ENCODE measurements at regions not wholly inside any gene's neighbourhood (a gene's known extent, or its start where the extent isn't known, plus 50 kb on each side); places are given as distances from the start of the nearest gene placed in this dataset.

- DNase-seq, result no peak
Measured at GRCh38 chr16:6110346-6110745, 1012.8 kb upstream of the EEF2KMT start.

- DNase-seq, result no peak
Measured at GRCh38 chr16:6106061-6106460, 1008.5 kb upstream of the EEF2KMT start.

DNA sequence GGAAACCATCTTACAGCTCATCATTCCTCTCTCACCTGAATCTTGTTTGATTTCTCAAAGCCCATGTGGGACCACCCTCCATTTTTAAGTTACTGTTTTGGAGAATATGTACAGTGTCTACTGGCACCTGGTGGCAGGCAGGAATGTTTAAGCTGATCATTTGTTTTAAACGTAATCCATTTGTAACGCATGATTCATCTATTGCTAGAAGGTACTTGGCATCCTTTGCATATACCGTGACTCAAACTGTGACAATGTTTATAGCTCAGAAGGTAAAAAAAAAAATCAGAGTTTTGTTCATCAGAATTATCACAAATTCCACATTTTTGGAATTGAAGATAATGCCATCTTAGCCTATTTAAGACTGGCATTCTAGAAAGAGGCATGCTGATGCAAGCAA lies 1007.5 kb upstream of the EEF2KMT start:
- DNase-seq, result no peak

DNA sequence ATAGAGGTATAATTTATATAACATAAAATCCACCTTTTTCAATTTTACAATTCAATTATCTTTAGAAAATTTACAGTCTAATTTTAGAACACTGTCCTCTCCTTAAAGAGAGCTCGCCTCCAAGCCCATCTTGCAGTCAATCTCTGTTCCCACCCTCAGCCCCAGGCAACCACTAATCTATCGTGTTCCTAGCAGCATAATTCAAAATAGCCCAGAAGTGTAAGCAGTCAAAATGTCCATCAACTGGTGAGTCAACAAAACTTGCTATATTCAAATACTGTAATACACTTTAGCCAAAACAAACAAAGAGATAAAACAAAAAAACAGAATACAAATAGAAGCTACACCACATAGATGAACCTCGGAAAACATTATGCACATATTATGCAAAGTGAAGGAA lies 1006.8 kb upstream of the EEF2KMT start:
- DNase-seq, result no peak

DNA sequence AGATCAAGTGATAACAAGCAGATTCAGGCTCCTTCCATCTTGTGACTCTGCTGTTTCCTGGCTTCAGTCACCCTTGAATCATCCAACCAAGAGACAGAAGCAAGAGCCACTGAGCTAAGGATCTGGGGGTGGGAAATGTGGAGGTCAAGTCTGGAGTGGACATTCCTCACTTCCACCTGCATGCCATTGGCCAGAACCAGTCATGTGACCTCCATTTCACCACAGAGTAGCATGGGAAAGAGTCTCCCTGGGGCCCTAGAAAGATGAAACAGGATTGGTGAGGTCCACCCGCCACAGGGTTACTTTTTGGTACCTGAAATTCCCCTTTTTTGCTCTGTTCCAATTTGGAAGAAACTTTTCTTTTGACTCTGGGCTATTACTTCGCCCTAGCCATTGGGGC lies 1006.0 kb upstream of the EEF2KMT start:
- no peak for DNase-seq

DNA sequence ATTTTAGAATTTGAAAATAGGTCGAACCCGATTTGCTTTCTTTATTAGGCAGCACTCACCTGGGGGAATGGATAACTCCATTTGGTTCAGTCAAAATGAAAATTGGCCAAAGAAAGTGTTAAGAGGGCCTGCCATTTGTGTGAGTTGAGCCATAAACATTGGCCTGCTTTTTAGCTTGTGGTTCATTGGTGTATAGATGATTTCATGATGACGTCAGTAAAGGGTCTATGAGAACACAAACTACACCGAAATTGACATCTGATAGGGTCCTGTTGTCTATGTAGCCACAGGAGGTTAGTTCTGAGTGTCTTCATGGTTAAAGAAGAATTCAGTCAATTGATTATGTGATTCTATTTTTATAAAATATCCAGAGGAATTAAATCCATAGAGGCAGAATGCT lies 1001.5 kb upstream of the EEF2KMT start:
- DNase-seq, result no peak

GRCh38 chr16:6096931-6097670 lies 999.5 kb upstream of the EEF2KMT start:
- DNase-seq, result no peak

DNA sequence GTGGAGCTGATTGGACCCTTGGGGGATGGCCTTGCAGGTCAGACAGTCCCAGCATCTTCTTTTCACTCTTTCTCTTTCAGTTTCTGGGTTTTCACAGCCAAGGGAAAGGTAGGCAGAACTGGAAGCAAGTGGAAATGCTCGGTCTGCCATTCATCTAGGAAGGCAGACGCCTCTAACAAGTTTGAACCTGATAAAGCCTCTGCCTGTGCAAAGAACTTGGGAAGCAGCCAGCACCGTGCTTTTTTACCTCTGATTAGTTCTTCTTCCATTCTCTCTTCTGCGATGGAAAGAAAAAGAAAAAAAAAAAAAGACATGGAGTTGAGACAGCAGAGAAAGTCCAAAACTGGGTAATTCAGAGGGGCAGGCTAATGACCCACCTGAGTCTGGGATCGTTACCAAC lies 997.8 kb upstream of the EEF2KMT start:
- DNase-seq, result no peak

DNA sequence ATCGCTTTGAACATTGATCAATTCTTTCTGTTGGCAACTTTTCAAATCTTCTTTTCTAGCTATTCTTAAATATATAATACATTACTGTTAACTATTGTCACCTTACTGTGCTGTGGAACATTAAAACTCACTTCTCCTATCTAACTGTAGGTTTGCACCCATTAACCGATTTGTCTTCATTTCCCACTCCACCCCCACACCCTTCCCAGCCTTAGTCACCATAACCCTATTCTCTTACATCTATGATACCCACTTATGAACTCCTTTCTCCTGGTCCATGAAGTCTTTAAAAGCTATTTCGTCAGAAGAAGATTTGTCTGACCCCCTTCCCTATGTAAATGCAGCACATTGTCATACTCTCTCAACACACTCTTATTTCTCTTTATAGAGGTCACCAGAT lies 993.4 kb upstream of the EEF2KMT start:
- DNase-seq, result no peak

DNA sequence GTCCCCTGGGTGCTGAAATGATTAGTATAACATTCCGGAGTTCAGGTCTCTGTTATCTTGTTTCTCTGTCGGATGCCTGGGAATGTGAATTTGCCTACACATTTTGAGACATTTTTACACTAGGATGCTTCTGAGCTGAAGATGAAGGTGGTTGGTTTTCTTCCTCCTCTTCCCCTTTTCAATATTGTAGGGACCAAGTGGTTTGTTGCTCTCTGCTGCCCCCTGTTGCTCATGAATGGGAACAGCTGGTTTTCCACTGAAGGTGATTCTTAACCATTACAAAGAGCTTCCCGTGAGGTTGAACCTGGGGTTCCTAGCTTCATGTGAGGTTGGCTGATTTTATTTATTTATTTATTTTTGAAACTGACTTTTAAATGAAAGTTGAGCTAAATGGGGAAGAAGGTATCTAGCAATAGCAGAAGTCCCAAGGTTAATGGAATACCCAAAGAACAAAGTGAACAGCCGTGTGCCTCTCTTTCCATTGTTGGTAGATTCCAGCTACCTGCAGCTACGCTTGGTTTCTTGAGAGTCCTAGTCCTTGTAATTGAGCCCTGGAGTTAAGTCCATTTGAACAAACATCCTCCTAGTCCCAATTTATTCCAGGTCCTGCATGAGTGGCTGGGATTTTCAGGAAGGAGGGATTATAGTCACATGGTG lies 983.9 kb upstream of the EEF2KMT start:
- DNase-seq, result no peak

DNA sequence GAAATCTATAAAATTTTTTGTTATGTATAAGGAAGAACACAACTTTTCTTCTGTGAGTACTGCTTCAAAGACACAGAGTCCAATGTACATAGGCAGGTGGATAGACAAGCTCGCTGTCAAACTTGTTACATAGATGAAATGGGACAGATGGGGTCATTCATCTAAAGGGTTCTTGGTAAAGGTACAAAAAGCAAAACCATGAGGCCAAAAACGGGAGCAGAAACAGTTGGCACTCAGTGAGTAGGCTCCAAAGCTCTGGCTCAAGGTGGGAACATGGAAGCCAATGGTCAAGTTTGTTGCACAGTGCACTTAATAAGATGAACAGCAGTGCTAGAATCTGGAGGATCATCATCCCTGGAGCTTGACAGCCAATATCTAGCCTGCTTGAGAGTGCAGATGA lies 979.0 kb upstream of the EEF2KMT start:
- no peak for DNase-seq

- DNase-seq, result no peak
Measured at GRCh38 chr16:6068063-6068462, 970.5 kb upstream of the EEF2KMT start.

DNA sequence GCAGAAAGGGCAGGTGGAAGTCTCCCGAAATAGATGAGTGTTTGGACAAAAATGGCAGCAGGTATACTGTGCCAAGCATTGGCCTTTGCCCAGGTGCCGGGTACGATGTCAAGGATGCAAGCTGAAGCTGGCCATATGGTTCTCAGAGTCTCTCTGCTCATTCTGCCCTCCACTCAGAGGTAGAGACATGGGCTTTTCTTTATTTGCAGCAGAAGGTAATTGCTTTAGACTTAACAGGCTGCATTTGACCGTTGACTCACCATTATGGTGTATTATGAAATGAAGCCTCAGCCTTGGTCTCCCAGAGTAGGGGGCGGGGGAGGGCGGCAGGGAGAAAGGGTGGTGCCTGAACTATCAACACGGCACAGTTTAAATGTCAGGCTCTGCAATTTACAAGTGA lies 969.1 kb upstream of the EEF2KMT start:
- no peak for DNase-seq

DNA sequence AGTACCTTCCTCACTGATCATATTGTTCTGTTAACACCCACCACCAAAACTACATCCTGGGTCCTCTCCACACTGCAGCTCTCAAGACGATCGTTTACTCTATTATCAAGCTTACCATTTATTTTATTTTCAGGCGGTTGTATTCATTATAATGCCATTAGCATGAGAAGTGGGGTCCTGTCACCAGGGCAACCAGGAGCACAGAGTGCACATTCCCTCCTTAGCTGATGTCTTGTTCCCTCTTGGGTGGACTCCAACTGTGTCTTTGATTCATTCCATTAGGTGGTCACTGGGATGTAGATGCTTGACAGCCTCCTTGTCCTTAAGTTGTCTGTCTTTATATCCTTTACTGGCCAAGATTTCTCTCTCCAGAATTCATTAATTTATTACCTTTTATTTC lies 965.9 kb upstream of the EEF2KMT start:
- no peak for DNase-seq

DNA sequence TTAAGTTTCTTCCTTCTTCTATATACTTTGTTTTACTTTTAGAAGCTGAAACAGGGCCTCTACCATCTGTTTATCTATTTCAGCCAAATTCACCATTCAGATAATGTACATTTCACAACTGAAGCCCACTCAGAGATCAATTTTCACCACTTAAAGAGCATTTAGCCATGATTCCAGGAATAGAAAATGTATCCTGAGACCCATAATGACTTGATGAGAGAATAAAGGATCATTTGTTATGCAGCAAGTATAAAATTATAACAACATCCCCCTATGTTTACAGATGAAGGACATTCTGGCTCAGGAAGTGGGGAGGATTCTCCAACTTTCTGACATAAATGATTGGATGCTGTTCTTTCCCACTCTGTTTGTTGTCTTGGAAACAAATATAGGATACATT lies 962.1 kb upstream of the EEF2KMT start:
- DNase-seq, result no peak

DNA sequence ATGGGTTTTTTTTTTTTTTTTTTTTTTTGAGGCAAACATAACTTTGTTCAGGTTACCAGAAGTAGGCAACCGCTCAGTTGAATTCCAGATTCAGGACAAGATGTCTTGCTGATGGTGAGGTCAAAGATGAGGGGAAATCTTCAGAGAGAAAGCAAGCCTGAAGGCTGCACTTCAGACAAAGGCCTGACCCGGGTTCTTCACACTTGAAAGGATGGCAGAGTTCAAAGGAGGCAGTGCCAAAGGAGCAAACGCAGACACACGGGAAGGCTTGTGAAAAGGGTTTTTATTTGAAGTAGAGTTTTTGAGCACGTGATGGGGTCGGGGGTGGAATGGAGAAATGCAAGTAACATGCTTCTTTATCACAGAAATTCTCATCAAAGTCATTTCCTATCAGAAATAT lies 960.2 kb upstream of the EEF2KMT start:
- DNase-seq, result no peak

GRCh38 chr16:6048017-6048416 lies 950.4 kb upstream of the EEF2KMT start:
- no peak for DNase-seq

DNA sequence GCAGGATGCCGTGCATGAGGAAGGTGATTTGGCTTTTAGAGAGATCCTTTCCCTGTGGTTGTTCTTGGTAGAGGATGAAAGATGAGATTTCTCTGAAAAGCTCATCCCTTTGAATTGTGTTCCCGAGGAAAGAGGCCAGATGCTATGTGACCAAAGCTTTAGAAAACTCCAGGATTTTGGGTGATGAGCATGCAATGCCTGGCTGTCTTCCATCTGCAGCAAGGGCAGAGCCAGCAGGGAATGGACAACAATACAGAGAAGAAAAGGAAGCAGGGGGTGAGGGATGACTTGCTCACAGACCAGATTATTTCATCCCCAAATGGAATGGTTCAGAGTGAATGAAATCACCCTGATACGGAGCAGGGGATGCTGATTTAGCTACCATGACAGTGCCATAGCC lies 949.7 kb upstream of the EEF2KMT start:
- no peak for DNase-seq

DNA sequence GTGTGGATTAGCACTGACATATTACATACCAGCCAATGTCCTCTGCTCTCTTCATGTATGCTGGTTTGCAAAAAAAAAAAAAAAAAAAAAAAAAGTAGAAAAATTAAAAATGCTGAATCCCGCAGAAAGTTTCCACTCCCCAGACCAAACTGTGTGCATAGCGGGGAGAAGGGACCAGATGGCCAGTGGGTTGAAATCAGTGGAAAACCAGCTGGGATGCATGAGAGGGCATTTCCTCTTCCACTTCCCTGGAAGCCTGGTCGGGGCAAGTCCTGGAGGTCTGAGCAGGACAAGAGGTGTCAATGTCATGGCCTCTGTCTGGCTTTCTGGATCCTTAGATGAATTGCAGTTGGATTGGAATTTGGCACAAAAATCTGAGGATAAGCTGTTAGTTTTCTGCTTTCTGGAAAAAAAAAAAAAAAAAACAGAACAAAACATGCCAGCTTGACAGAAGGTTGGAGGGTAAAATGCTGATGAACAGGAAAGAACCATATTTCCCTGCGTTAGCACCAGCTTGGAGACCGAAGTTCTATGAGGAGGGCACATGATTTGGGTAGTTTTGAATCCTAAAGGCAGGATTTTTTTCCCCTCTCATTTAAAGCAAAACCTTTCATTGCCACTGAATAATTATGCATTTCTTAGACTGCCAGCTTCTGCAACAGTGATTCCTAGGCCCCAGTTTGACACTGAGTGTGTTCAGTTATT lies 941.5 kb upstream of the EEF2KMT start:
- DNase-seq, result no peak

- DNase-seq, result no peak
Measured at GRCh38 chr16:6035161-6035560, 937.6 kb upstream of the EEF2KMT start.

GRCh38 chr16:6034511-6034910 lies 936.9 kb upstream of the EEF2KMT start:
- DNase-seq, result no peak

GRCh38 chr16:6032438-6032837 lies 934.8 kb upstream of the EEF2KMT start:
- no peak for DNase-seq

DNA sequence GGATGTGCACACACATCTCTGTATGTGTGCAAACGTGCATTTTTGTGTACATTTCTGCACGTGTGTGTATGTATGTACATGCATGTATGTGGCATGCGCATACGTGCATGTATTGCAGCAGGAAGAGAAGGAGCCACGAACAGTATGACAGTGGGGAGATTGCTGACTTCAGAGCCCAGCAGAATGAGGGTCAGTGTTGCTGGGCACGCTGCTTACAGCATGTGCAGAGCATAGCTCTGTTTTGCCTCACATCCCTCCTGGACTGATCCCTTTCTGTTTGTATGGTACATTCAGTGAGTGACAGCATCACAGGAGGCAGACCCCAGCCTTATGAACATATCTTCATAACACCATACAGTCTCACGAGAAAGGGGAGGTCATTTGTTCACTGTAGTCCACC lies 934.0 kb upstream of the EEF2KMT start:
- DNase-seq, result no peak

DNA sequence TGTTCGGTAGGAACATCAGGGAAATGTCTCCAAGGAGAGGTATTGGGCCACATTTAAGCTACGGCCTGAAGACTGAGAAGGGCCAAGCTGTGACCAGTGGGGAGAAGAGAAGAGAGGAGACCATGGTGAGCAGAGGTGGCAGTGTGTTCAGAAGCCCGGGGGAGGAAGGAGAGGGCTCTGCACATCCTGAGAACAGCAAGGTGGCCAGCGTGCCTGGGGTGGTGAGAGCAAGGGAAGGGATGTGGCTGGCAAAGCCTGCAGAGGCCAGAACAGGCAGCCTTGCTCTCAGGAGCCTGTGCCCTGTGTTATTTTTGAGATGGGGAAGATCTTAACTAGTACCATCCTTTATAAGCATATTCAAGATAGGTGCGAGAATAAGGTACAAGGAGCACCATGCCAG lies 933.5 kb upstream of the EEF2KMT start:
- no peak for DNase-seq
